ENCODE measurements at regions not wholly inside any gene's neighbourhood (a gene's known extent, or its start where the extent isn't known, plus 50 kb on each side); places are given as distances from the start of the nearest gene placed in this dataset.
"Not testable (repeated sequence)": the region's sequence is repeated elsewhere in the genome, so short reads cannot be mapped to it uniquely, and the experiment has no call there.

- POLR2A ChIA-PET = no interaction called here
- H3K4me1 Mint-ChIP-seq (ENCODE audit: insufficient read depth, unreplicated experiment) = no peaks in the 10 kb centered on the region
- no peaks in the 10 kb centered on the region for H3K27me3 Mint-ChIP-seq (ENCODE audit: insufficient read depth, unreplicated experiment)
- no peak for DNase-seq (ENCODE audit: unreplicated experiment)
- CTCF ChIA-PET = interaction anchor here (0.5 kb wide), 1 partner anchor 1006 kb away, joined by 4 read pairs; no protein-coding TSS in a partner anchor
- no peak for TF ChIP-seq CTCF (IDR thresholded peaks at IDR 0.05; ENCODE audit: unreplicated experiment)
- H3K9me3 Mint-ChIP-seq (ENCODE audit: unreplicated experiment) = peaks cover 18% of the 10 kb centered on the region
- H3K4me3 Mint-ChIP-seq (ENCODE audit: unreplicated experiment) = no peak overlapping the region
- no peaks in the 10 kb centered on the region for H3K36me3 Mint-ChIP-seq (ENCODE audit: insufficient read depth, unreplicated experiment)
- H3K27ac Mint-ChIP-seq (ENCODE audit: low read depth, unreplicated experiment) = no peak overlapping the region
- intact Hi-C loops (cut with micrococcal nuclease) = no loop called here
- no TSS peak for BruUV-seq (replicated peaks)
Observed at GRCh38 chr4:66014146-66014765, 344.0 kb upstream of the EPHA5 start.

GRCh38 chr4:66000510-66001117, 330.3 kb upstream of the EPHA5 start:
- no TSS peak for BruUV-seq (replicated peaks)
- CTCF ChIA-PET = interaction anchor here (0.6 to 0.7 kb wide), 2 partner anchors 36 to 47 kb away, joined by 3 read pairs; no protein-coding TSS in a partner anchor
- DNase-seq (ENCODE audit: unreplicated experiment) = no peak
- H3K27me3 Mint-ChIP-seq (ENCODE audit: insufficient read depth, unreplicated experiment) = no peaks in the 10 kb centered on the region
- TF ChIP-seq CTCF (IDR thresholded peaks at IDR 0.05; ENCODE audit: unreplicated experiment) = no peak
- H3K27ac Mint-ChIP-seq (ENCODE audit: low read depth, unreplicated experiment) = no peak overlapping the region
- H3K9me3 Mint-ChIP-seq (ENCODE audit: unreplicated experiment) = peaks cover 2% of the 10 kb centered on the region
- no peaks in the 10 kb centered on the region for H3K36me3 Mint-ChIP-seq (ENCODE audit: insufficient read depth, unreplicated experiment)
- POLR2A ChIA-PET = no interaction called here
- no peaks in the 10 kb centered on the region for H3K4me1 Mint-ChIP-seq (ENCODE audit: insufficient read depth, unreplicated experiment)
- intact Hi-C loops (cut with micrococcal nuclease) = no loop called here
- no peak overlapping the region for H3K4me3 Mint-ChIP-seq (ENCODE audit: unreplicated experiment)

GRCh38 chr4:65999518-65999871, 329.2 kb upstream of the EPHA5 start:
- CTCF ChIA-PET = no interaction called here
- no peak overlapping the region for H3K4me3 Mint-ChIP-seq (ENCODE audit: unreplicated experiment)
- no peaks in the 10 kb centered on the region for H3K27me3 Mint-ChIP-seq (ENCODE audit: insufficient read depth, unreplicated experiment)
- intact Hi-C loops (cut with micrococcal nuclease) = no loop called here
- H3K4me1 Mint-ChIP-seq (ENCODE audit: insufficient read depth, unreplicated experiment) = no peaks in the 10 kb centered on the region
- POLR2A ChIA-PET = no interaction called here
- no peaks in the 10 kb centered on the region for H3K9me3 Mint-ChIP-seq (ENCODE audit: unreplicated experiment)
- TF ChIP-seq CTCF (IDR thresholded peaks at IDR 0.05; ENCODE audit: unreplicated experiment) = no peak
- H3K36me3 Mint-ChIP-seq (ENCODE audit: insufficient read depth, unreplicated experiment) = no peaks in the 10 kb centered on the region
- H3K27ac Mint-ChIP-seq (ENCODE audit: low read depth, unreplicated experiment) = no peak overlapping the region
- no peak for DNase-seq (ENCODE audit: unreplicated experiment)
- no TSS peak for BruUV-seq (replicated peaks)

- CTCF ChIA-PET; BruUV-seq (replicated peaks); H3K9me3 Mint-ChIP-seq (ENCODE audit: unreplicated experiment); intact Hi-C loops (cut with micrococcal nuclease); H3K27ac Mint-ChIP-seq (ENCODE audit: low read depth, unreplicated experiment); H3K36me3 Mint-ChIP-seq (ENCODE audit: insufficient read depth, unreplicated experiment); H3K4me3 Mint-ChIP-seq (ENCODE audit: unreplicated experiment); H3K27me3 Mint-ChIP-seq (ENCODE audit: insufficient read depth, unreplicated experiment); POLR2A ChIA-PET; DNase-seq (ENCODE audit: unreplicated experiment); H3K4me1 Mint-ChIP-seq (ENCODE audit: insufficient read depth, unreplicated experiment): not testable (repeated sequence)
Observed at GRCh38 chr4:65998807-65999517, 328.7 kb upstream of the EPHA5 start.
